ENCODE measurements at regions not wholly inside any gene's neighbourhood (a gene's known extent, or its start where the extent isn't known, plus 50 kb on each side); places are given as distances from the start of the nearest gene placed in this dataset.

DNA sequence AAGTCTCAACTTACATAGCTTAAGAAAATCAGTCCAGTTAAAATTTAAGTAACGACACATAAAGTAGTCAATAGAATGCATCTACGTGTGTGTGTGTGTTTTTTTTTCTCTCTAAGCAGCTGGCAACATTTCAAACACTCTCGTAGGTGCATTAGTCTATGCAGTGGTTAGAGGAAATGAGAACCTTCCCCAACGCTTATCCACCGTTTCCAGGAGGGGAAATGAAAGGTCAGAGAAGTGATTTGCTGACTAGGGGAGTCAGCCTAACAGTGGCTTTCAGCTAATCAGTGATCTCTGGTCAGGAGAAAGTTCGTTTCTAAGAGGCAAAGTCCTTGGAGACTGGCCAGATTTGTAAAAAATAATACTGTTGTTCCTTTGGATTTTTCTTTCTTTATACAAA lies 806.6 kb downstream of the C6orf118 start:
- CTCF ChIA-PET, result no interaction called here
- DNase-seq, result no peak
- no TSS peak for BruUV-seq (replicated peaks)
- H3K9me3 Mint-ChIP-seq (ENCODE audit: low read depth, unreplicated experiment), result peaks cover 4% of the 10 kb centered on the region
- no peak overlapping the region for H3K27ac Mint-ChIP-seq (ENCODE audit: unreplicated experiment)
- TF ChIP-seq, protein P1, sequence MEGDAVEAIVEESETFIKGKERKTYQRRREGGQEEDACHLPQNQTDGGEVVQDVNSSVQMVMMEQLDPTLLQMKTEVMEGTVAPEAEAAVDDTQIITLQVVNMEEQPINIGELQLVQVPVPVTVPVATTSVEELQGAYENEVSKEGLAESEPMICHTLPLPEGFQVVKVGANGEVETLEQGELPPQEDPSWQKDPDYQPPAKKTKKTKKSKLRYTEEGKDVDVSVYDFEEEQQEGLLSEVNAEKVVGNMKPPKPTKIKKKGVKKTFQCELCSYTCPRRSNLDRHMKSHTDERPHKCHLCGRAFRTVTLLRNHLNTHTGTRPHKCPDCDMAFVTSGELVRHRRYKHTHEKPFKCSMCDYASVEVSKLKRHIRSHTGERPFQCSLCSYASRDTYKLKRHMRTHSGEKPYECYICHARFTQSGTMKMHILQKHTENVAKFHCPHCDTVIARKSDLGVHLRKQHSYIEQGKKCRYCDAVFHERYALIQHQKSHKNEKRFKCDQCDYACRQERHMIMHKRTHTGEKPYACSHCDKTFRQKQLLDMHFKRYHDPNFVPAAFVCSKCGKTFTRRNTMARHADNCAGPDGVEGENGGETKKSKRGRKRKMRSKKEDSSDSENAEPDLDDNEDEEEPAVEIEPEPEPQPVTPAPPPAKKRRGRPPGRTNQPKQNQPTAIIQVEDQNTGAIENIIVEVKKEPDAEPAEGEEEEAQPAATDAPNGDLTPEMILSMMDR (IDR thresholded peaks at IDR 0.05; ENCODE audit: unreplicated experiment), result no peak
- no peaks in the 10 kb centered on the region for H3K27me3 Mint-ChIP-seq (ENCODE audit: unreplicated experiment)
- H3K4me1 Mint-ChIP-seq (ENCODE audit: low read depth, unreplicated experiment), result peaks cover 7% of the 10 kb centered on the region
- H3K4me3 Mint-ChIP-seq (ENCODE audit: low read depth, unreplicated experiment), result no peak overlapping the region
- intact Hi-C loops (cut with micrococcal nuclease; ENCODE audit: unreplicated experiment), result no loop called here
- no peaks in the 10 kb centered on the region for H3K36me3 Mint-ChIP-seq (ENCODE audit: insufficient read depth, unreplicated experiment)

DNA sequence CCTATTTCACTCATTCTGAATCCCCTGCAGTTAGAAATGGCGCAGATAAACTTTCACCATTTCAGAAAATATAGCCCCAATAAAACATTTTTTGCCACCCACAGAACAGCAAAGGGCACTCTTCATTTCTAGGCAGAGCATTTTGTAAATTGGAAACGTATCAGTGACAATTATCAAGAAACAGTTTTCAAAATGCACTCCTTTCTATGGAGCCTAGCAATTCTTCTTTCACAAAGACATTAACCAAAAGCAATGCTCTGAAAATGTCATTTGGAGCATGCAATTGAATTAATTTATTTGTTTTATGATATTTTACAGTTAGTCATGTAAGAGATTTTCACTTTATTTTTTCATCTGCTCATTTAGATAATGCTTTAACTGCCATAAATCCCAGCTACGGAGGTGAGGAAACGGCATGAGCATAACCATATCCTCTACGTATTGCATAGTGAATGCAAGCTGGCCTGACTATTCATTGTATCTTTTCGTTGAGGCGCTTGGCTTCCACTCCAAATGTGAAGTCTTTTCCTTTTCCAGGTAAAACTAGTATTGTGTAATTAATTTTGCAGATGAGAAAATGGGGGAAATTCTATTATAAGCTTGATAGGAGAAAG lies 813.4 kb downstream of the C6orf118 start:
- intact Hi-C loops (cut with micrococcal nuclease; ENCODE audit: unreplicated experiment), result no loop called here
- Mint-ChIP-seq H3K36me3 (ENCODE audit: insufficient read depth, unreplicated experiment) (no peaks in the 10 kb centered on the region), H3K4me1 (ENCODE audit: low read depth, unreplicated experiment) (no peaks in the 10 kb centered on the region), H3K27me3 (ENCODE audit: unreplicated experiment) (no peaks in the 10 kb centered on the region), H3K4me3 (ENCODE audit: low read depth, unreplicated experiment) (no peak overlapping the region), H3K27ac (ENCODE audit: unreplicated experiment) (no peak overlapping the region), H3K9me3 (ENCODE audit: low read depth, unreplicated experiment) (peaks cover 3% of the 10 kb centered on the region)
- no TSS peak for BruUV-seq (replicated peaks)
- DNase-seq, result no peak
- TF ChIP-seq, protein P1 (IDR thresholded peaks at IDR 0.05; ENCODE audit: unreplicated experiment), result no peak
- CTCF ChIA-PET, result no interaction called here

DNA sequence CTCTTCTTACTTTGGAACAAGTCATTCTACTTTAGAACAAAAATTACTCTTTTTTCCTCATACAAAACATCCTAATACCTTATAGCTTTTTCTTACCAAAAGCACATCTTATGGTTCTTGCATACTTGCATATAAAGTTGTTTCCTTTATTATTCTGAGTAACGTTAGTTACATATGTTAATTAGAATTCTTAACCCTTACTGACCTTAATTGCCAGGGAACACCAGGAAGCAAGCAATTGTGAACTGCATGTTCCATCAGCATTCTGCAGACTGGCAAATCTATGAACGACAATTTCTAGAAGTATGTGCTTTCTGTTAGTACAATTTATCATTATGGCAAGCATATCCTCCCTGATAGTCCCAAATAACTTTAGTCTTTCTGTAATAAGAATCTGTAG lies 831.0 kb downstream of the C6orf118 start:
- intact Hi-C loops (cut with micrococcal nuclease; ENCODE audit: unreplicated experiment), result no loop called here
- Mint-ChIP-seq H3K27me3 (ENCODE audit: unreplicated experiment) (no peaks in the 10 kb centered on the region), H3K36me3 (ENCODE audit: insufficient read depth, unreplicated experiment) (no peaks in the 10 kb centered on the region), H3K9me3 (ENCODE audit: low read depth, unreplicated experiment) (peaks cover 2% of the 10 kb centered on the region), H3K27ac (ENCODE audit: unreplicated experiment) (no peak overlapping the region), H3K4me3 (ENCODE audit: low read depth, unreplicated experiment) (no peak overlapping the region), H3K4me1 (ENCODE audit: low read depth, unreplicated experiment) (no peaks in the 10 kb centered on the region)
- no peak for DNase-seq
- TF ChIP-seq, protein P1 (IDR thresholded peaks at IDR 0.05; ENCODE audit: unreplicated experiment), result no peak
- CTCF ChIA-PET, result no interaction called here
- no TSS peak for BruUV-seq (replicated peaks)

DNA sequence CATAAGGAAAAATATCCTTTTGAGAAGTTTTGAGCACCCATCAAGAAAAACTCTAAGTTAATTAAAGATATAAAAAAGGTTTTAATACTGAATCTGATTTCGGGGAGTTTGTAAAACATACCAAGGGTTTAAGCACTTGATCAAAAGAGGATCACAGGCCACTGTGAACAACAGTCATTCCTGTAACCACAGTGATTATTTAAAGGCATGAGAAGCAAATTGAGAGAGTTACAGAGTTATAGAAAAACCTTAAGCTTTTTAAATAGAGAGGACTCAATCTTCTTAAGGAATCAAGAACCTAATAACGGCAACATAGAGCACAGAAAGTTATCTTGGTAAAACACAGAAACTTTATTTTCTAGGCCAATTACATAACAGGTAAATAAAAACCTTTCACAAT lies 831.6 kb downstream of the C6orf118 start:
- Mint-ChIP-seq H3K9me3 (ENCODE audit: low read depth, unreplicated experiment) (peaks cover 2% of the 10 kb centered on the region), H3K36me3 (ENCODE audit: insufficient read depth, unreplicated experiment) (no peaks in the 10 kb centered on the region), H3K4me1 (ENCODE audit: low read depth, unreplicated experiment) (no peaks in the 10 kb centered on the region), H3K27me3 (ENCODE audit: unreplicated experiment) (no peaks in the 10 kb centered on the region), H3K4me3 (ENCODE audit: low read depth, unreplicated experiment) (no peak overlapping the region), H3K27ac (ENCODE audit: unreplicated experiment) (no peak overlapping the region)
- DNase-seq, result no peak
- intact Hi-C loops (cut with micrococcal nuclease; ENCODE audit: unreplicated experiment), result no loop called here
- BruUV-seq (replicated peaks), result no TSS peak
- TF ChIP-seq, protein P1 (IDR thresholded peaks at IDR 0.05; ENCODE audit: unreplicated experiment), result no peak
- CTCF ChIA-PET, result no interaction called here
